Kidney tubule cell (primary cell): ENCODE measurements at regions not wholly inside any gene's neighbourhood (a gene's known extent, or its start where the extent isn't known, plus 50 kb on each side); places are given as distances from the start of the nearest gene placed in this dataset.

ENCODE experiments used
- DNase-seq: peaks from one replicate; pipeline ENCODE4 v3.0.0-alpha.2; 2018; ENCODE audit warnings: low spot score

- no peak for DNase-seq
Observed at GRCh38 chr11:40062616-40063015, 1396.8 kb downstream of the LRRC4C start.

GRCh38 chr11:40061221-40061620, 1398.2 kb downstream of the LRRC4C start:
- DNase-seq, result no peak

GRCh38 chr11:40054631-40055030, 1404.8 kb downstream of the LRRC4C start:
- DNase-seq, result peak; percentile 59

- DNase-seq, result no peak
Observed at GRCh38 chr11:40045312-40045711, 1414.1 kb downstream of the LRRC4C start.

GRCh38 chr11:40037005-40037404, 1422.4 kb downstream of the LRRC4C start:
- peak; percentile 31 for DNase-seq

GRCh38 chr11:40032331-40032730, 1427.1 kb downstream of the LRRC4C start:
- no peak for DNase-seq

- no peak for DNase-seq
Observed at GRCh38 chr11:40030867-40031266, 1428.6 kb downstream of the LRRC4C start.

- peak; percentile 9 for DNase-seq
Observed at GRCh38 chr11:40029391-40029790, 1430.1 kb downstream of the LRRC4C start.

GRCh38 chr11:40027720-40028119, 1431.7 kb downstream of the LRRC4C start:
- no peak for DNase-seq

GRCh38 chr11:40023724-40024123, 1435.7 kb downstream of the LRRC4C start:
- DNase-seq, result no peak

- DNase-seq, result no peak
Observed at GRCh38 chr11:40010011-40010410, 1449.4 kb downstream of the LRRC4C start.

- DNase-seq, result no peak
Observed at GRCh38 chr11:39992551-39992950, 1466.9 kb downstream of the LRRC4C start.

GRCh38 chr11:39990421-39990831, 1469.0 kb downstream of the LRRC4C start:
- peak; percentile 37 for DNase-seq

GRCh38 chr11:39975091-39975490, 1484.4 kb downstream of the LRRC4C start:
- DNase-seq, result no peak

- no peak for DNase-seq
Observed at GRCh38 chr11:39972461-39972860, 1487.0 kb downstream of the LRRC4C start.

- no peak for DNase-seq
Observed at GRCh38 chr11:39971938-39972337, 1487.5 kb downstream of the LRRC4C start.

GRCh38 chr11:39968071-39968470, 1491.4 kb downstream of the LRRC4C start:
- DNase-seq, result no peak

GRCh38 chr11:39965701-39966100, 1493.8 kb downstream of the LRRC4C start:
- DNase-seq, result no peak

- no peak for DNase-seq
Observed at GRCh38 chr11:39960206-39960605, 1499.2 kb downstream of the LRRC4C start.

GRCh38 chr11:39932966-39933365, 1526.5 kb downstream of the LRRC4C start:
- DNase-seq, result no peak

- DNase-seq, result no peak
Observed at GRCh38 chr11:39917256-39917655, 1542.2 kb downstream of the LRRC4C start.

GRCh38 chr11:39910087-39910486, 1549.4 kb downstream of the LRRC4C start:
- no peak for DNase-seq

- DNase-seq, result no peak
Observed at GRCh38 chr11:39860931-39861330, 1598.5 kb downstream of the LRRC4C start.

GRCh38 chr11:39817241-39817640, 1642.2 kb downstream of the LRRC4C start:
- no peak for DNase-seq

- no peak for DNase-seq
Observed at GRCh38 chr11:39810358-39810757, 1649.1 kb downstream of the LRRC4C start.
